ENCODE measurements at regions not wholly inside any gene's neighbourhood (a gene's known extent, or its start where the extent isn't known, plus 50 kb on each side); places are given as distances from the start of the nearest gene placed in this dataset.

DNA sequence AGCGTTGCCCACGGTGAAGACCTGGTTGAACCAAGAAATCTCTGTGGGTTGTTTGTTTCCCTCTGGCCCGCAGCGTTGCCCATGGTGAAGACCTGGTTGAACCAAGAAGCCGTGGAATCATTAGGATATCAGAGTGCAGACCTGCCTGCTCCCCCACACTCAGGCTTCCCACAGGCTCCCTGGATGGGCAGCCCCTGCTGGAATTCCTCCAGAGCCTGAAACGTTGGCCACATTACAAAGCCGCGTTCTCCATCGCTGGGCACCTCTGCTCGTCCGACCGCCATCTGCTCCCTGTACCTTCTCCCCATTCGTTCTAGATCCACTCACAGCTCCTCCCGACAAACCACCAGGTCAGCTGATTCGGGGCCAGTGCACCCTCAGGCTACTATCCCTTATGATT is 266.9 kb upstream of the SHH start:
- TF ChIP-seq, protein P1, sequence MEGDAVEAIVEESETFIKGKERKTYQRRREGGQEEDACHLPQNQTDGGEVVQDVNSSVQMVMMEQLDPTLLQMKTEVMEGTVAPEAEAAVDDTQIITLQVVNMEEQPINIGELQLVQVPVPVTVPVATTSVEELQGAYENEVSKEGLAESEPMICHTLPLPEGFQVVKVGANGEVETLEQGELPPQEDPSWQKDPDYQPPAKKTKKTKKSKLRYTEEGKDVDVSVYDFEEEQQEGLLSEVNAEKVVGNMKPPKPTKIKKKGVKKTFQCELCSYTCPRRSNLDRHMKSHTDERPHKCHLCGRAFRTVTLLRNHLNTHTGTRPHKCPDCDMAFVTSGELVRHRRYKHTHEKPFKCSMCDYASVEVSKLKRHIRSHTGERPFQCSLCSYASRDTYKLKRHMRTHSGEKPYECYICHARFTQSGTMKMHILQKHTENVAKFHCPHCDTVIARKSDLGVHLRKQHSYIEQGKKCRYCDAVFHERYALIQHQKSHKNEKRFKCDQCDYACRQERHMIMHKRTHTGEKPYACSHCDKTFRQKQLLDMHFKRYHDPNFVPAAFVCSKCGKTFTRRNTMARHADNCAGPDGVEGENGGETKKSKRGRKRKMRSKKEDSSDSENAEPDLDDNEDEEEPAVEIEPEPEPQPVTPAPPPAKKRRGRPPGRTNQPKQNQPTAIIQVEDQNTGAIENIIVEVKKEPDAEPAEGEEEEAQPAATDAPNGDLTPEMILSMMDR (conservative IDR thresholded peaks at IDR 0.05) = no peak
- no peak for TF ChIP-seq ZFX (IDR thresholded peaks at IDR 0.05)
- no peak overlapping the region for H3K27ac ChIP-seq

DNA sequence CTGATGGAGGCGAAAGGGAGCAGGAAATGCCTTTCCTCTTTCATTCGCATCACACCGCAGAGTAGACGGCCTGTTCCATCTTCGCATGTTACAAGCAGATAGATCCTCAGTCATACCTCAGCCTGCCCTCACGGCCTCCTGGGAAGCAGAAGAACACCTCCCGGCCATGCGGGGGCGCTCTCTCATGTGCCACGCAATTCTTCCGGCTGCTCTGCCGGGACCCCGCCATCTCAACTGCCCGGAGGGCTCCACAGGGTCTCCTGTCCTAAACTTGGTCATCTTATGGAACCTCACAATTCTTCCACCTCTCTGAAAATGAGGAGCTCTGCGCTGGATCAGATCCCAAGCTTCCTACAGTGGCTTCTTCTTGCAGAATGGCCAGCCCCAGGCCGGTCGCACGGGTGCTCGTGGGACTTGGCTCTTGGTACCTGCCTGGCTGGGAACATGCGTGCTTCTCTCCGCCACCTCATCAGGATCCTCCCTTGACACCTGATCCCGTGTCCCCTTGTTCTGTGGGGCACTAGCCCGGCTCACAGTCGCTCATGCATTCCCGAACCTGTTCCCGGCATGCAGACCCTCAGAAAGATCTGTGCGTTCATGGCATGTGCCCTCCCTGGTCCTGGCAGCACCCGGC is 262.8 kb upstream of the SHH start:
- TF ChIP-seq ZFX (IDR thresholded peaks at IDR 0.05) = no peak
- TF ChIP-seq, protein P1 (conservative IDR thresholded peaks at IDR 0.05) = no peak
- no peak overlapping the region for H3K27ac ChIP-seq

DNA sequence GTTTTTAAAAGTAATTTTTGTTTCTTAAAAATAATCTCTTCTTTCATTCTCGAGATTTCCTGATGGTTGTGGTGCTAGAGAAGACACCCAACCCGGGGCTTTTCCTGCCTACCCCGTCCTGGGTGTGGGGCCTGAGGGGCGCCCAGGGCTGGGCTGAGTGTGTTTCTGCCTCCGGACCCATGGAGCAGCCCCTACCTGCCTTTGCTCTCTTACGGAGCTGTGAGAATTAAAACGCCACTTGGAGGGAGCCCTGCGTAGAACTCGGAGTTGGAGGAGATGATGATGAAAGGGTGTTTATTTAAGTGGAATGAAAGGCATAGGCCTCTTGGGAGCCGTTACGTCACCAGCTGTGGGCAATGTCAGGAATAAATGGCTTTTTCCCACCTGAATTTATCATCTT is 261.8 kb upstream of the SHH start:
- no peak overlapping the region for H3K27ac ChIP-seq
- no peak for TF ChIP-seq ZFX (IDR thresholded peaks at IDR 0.05)
- TF ChIP-seq, protein P1 (conservative IDR thresholded peaks at IDR 0.05) = no peak

DNA sequence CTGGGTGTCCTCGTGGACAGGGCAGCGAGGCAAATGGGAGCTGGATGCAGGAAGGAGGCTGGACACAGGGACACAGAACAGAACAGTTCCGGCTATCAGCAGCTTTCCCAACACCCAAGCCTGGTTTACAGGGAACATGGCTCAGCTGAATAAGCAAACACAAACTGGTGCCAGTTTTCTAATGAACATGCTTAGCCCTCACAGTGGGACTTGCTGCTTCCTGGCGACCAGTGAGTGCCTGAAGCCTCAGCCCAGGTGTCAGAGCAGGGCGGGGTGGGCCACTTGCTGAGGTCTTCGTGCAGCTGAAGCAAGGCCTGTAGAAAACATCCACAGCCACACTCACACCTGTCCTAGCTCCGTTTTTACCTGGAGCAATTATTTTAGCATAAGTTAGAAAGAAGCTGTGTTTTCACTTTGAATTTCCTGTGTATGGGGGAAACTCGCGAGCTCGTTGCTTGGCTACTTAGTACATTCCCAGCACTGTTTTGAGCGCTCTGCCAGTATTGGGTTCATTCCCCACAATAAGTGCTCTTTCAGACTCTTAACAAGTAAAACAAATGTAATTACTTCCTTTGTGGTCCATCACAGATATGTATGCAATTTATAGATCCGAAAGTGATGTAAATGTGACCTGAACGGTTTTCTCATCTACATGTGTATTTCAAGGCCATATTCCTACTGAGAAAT is 261.2 kb upstream of the SHH start:
- peak overlapping the region; percentile 20; the same call in 1 of the 2 replicates for H3K27ac ChIP-seq

DNA sequence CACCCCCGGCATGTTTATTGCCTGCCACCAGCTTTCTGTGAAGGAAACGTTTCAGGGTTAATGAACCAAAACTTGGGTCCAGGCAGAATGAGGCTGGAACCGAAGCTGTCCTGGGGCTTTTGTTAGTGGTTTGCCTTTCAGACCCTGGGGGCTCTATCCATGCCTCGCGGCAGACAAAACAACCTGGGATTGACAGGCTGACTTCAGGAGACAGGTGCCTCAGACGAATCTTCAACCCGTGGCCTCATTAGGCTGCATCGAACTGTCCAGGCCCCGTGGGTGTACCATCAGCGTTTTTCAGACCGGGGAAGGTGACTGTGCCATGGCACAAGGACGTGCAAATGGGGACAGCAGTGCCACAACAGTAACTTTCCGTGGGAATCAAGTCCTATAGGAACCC is 259.3 kb upstream of the SHH start:
- H3K27ac ChIP-seq = no peak overlapping the region
- TF ChIP-seq, protein P1 (conservative IDR thresholded peaks at IDR 0.05) = no peak
- TF ChIP-seq ZFX (IDR thresholded peaks at IDR 0.05) = no peak

More for the DNA sequence above, 261.2 kb upstream of the SHH start:
- TF ChIP-seq, protein P1 (conservative IDR thresholded peaks at IDR 0.05) = no peak
- TF ChIP-seq ZFX (IDR thresholded peaks at IDR 0.05) = no peak

DNA sequence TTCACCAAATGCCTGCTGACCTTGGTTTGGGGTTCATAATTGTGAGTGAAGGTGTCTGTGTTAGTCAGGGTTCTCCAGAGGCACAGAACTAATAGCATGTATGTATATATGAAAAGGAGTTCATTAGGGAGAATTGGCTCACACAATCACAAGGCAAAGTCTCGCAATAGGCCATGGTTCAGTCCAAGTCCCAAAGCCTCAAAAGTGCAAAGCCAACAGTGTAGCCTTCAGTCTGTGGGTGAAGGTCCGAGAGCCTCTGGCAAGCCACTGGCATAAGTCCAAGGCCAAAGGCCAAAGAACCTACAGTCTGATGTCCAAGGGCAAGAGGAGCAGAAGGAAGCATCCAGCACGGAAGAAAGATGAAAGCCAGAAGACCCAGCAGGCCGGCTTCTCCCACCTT is 257.6 kb upstream of the SHH start:
- no peak overlapping the region for H3K27ac ChIP-seq
- TF ChIP-seq ZFX (IDR thresholded peaks at IDR 0.05) = no peak
- TF ChIP-seq, protein P1 (conservative IDR thresholded peaks at IDR 0.05) = no peak

DNA sequence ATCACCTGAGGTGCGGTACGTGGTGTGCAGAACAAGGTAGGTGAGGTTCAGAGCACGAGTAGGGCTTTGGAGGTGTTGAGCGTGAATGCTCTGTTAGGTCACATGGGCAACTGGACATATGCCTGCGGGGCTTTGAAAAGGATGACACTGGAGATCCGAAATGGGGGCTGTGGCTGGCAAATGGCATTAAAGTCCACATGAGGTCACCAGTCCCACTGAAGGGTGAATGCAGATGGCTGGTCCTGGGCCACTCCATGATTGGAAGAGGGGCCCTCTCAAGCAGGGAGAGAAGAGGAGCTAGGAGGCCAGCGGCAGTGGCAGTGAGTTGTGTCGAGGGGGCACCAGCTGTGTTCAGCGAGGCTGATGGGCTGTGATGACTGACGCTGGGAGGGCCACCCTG is 254.9 kb upstream of the SHH start:
- TF ChIP-seq ZFX (IDR thresholded peaks at IDR 0.05) = no peak
- TF ChIP-seq, protein P1 (conservative IDR thresholded peaks at IDR 0.05) = no peak
- H3K27ac ChIP-seq = no peak overlapping the region

All from C4-2B (cell line).